ENCODE measurements at regions not wholly inside any gene's neighbourhood (a gene's known extent, or its start where the extent isn't known, plus 50 kb on each side); places are given as distances from the start of the nearest gene placed in this dataset.
"Not testable (repeated sequence)": the region's sequence is repeated elsewhere in the genome, so short reads cannot be mapped to it uniquely, and the experiment has no call there.

DNA sequence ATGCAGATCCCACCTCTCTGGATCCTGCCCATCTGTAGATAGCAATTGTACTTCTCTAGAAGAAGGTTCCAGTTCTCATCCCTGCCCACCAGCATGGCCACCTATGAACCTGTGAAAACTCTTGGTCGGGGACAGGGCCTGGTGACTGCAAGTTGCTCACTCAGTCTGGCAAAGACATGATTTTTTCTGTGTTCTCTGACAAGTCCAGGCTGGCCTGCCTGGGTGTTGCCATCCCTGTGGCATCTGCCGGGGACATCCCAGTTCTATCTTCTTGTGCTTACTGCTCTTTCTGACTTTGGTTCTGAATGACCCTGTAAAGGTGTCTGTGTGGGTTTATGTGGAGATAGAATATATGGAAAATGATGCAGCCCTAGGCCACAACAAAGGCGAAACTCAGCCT is 545.8 kb downstream of the INSC start:
- DNase-seq (ENCODE audit: low read depth), result no peak

DNA sequence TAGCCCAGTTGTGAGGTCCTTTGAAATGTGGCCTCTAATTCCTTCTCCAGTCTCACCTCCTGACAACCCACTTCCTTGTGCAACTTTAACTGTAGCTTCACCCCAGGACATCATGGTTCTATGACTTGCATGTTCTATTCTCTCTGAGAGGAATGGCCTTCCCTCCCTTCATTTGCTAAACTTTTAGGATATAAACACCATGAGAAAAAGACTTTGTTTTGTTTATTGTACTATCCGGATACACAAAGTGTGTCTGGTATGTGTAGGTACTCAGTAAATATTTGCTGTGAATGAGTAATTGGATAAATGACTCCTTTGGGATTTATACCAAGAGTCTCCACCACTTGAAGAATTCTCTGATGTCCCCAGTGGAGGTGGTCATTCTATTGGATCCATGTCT is 547.6 kb downstream of the INSC start:
- DNase-seq (ENCODE audit: low read depth), result no peak

- DNase-seq (ENCODE audit: low read depth), result no peak
Observed at GRCh38 chr11:15663777-15664218, 549.1 kb downstream of the INSC start.

DNA sequence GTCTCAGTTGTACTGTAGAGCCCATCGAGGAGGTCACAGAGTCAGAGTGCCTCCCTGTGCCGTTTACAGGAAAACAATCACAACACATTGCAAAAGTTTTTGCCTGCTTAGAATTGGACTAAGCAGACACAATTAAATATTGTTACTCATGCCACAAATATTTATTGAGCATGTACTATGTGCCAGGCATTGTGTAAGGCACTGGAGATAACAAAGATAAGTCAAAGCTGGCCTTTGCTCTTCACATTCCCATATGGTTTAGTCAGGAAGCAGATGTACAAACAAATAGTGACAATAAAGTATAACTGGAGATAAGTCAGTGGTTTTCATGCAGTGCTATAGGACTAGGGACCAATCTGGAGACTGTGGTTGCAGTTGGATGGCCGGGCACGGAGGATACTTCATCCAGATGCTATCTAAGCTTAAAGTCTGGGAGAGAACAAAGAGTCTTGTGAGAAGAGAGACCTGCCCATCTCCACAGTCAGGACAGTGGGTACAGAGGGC is 550.7 kb downstream of the INSC start:
- DNase-seq (ENCODE audit: low read depth), result no peak

GRCh38 chr11:15667127-15667725 is 552.5 kb downstream of the INSC start:
- no peak for DNase-seq (ENCODE audit: low read depth)

- no peak for DNase-seq (ENCODE audit: low read depth)
Observed at GRCh38 chr11:15668718-15669117, 554.0 kb downstream of the INSC start.

- no peak for DNase-seq (ENCODE audit: low read depth)
Observed at GRCh38 chr11:15670520-15671070, 555.9 kb downstream of the INSC start.

DNA sequence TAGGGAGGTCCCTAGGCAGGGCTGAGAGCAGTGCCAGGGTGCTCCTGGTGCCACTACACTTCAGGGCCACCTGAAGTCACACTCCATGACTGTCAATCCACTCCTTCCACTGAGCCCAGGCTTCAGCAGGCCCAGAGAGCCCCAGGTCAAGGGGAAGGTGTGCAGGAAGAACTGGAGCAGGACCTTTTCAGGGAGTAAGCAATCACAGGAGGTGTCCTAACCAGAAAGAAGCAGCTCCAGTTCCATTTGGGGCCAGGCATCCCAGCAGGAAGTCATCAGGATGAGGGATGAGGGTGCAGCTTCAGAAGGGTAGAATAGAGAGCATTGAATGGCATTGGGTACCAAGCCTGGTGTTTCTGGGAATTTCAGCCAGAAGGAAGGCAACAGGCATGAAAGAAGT is 556.5 kb downstream of the INSC start:
- DNase-seq (ENCODE audit: low read depth), result no peak

DNA sequence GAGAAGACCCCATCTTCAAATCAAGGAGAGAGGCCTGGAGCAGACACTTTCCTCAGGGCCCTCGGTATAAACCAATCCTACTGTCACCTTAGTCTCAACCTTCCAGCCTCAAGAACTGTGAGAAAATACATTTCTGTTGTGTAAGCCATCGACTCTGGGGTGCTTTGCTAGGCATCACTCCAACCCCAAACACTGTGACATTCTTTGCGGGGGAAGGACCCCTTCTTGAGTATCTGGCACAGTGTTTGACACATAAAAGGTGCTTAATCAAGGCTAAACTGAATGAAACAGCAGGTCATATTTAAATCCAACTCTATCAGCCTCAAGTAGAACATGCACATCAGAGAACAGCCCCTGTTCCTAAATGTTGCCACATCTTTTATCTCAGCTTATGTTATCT is 558.1 kb downstream of the INSC start:
- no peak for DNase-seq (ENCODE audit: low read depth)

DNA sequence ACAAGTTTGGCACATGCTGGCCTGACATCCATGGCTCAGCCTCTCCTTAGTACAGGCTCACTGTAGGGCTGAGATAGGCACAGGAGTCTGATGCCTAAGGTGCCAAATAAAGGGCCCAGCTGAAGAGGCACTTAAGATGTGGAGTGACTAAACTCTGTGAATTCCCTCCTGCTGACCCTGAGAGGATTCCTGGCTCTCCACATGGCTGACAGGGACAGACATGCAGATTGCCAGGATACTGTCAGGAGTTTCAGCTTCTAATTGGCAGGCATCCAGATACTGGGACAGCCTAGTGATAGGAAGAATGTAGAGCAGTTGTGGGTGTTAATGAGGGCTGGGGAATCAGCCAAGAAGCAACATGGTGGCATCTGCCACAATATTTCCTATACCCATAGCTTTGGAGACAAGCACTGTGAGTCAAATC is 558.7 kb downstream of the INSC start:
- DNase-seq (ENCODE audit: low read depth), result no peak

- DNase-seq (ENCODE audit: low read depth), result no peak
Observed at GRCh38 chr11:15674756-15675155, 560.0 kb downstream of the INSC start.

DNA sequence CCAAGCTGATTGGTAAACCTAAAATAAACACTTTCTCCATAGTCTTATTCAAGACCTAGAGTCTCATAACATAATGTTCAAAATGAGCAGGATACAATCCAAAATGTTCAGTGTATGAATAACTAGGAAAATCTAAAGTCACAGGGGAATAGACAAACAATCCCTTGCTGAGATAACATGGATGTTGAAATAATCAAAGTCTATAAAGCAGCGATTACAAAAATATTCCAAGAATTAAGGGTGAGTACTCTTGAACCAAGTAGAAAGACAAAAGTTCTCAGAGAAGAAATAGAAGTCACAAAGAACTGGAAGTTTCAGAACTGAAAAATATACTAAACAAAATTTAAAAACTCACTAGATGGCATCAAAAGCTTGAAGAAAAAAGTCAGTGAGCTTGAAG is 561.0 kb downstream of the INSC start:
- no peak for DNase-seq (ENCODE audit: low read depth)

DNA sequence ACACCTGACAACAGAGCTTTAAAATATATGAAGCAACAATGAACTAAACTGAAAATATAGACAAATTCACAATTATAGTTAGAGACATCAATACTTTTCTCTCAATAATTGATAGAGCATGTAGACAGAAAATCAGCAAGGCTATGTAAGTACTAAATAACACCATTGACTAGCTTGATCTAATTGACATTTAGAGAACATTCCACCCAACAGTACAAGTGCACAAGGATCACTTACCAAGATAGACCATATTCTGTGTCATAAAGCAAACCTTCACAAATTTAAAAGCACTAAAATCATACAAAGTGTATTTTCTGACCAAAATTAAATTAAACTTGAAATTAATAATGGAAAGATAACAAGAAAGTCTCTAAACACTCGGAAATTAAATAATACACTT is 562.5 kb downstream of the INSC start:
- no peak for DNase-seq (ENCODE audit: low read depth)

- no peak for DNase-seq (ENCODE audit: low read depth)
Observed at GRCh38 chr11:15683528-15683927, 568.8 kb downstream of the INSC start.

DNA sequence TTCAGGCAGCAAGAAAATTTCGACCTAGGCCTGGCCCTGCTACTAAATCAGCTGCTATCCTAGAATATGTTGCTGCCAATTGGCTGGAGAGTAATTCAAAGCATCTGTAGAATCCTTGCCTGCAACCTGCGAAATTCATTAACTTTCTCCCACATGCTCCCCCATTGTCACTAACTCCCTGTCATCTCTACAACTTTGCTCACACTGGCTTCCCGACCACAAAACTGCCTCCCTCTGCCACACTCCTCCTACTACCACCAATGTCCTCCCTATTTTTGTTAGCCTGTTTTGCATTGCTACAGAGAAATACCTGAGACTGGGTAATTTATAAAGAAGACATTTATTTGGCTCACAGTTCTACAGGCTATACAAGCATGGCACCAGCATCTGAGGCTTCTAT is 570.6 kb downstream of the INSC start:
- DNase-seq (ENCODE audit: low read depth), result no peak

DNA sequence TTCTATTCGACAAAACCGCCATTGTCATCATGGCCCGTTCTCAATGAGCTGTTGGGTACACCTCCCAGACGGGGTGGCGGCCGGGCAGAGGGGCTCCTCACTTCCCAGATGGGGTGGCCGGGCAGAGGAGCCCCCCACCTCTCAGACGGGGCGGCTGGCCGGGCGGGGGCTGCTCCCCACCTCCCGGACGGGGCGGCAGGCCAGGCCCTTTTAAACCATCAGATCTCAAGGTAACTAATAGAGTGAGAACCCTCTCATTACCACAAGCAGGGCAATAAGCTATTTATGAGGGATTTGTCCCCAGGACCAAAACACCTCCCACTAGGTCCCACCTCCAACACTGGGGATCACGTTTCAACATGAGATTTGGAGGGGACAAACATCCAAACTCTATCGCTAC is 571.5 kb downstream of the INSC start:
- not testable (repeated sequence) for DNase-seq (ENCODE audit: low read depth)

- DNase-seq (ENCODE audit: low read depth), result no peak
Observed at GRCh38 chr11:15687342-15687741, 572.6 kb downstream of the INSC start.

GRCh38 chr11:15688351-15688792 is 573.6 kb downstream of the INSC start:
- DNase-seq (ENCODE audit: low read depth), result no peak

- no peak for DNase-seq (ENCODE audit: low read depth)
Observed at GRCh38 chr11:15690320-15690719, 575.6 kb downstream of the INSC start.

DNA sequence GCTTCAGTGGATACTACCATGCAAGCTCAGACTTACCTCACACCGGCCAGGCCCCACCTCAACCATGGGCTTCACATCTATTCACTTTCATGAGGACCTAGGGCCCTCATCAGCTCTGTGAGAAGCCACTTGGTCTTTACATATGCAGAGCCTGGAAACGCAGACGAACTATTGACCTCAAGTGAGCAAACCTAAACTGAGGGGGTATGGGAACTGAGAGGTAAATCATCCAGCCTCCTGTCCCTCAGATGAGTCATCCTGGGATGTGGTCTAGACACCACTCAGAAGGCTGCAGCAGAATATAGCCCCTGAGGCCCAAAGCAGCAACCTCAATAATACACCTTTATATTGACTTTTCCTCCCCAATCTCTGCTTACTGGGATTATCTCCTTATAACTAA is 578.0 kb downstream of the INSC start:
- DNase-seq (ENCODE audit: low read depth), result no peak

DNA sequence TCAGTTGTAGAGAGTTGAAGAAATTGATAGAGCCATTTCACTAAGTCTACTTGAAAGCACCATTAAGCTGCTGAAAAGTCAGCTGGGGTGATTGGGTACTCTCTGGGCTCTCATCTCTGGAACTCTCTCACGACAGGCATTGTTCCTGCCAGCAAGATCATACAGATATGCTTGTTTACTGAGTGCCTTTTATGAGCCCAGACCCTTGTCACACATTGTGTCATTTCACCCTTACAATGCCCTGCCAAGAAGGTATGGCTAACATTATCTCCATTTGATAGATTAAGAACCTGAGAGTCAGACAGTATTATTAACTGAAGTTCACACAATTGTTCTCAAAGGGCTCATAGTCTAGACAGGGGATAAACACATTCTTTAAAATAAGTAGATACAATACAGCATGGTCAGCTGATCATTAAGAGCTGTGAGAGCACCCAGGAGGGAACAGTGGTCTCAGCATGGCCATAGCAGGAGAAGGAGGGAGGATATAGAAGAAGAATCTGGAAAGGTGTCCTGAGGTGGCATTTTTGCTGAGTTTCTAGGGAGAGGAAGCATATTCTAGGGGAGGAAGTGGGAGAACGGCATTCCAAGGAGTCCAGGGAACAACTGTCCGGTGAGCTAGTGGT is 580.5 kb downstream of the INSC start:
- no peak for DNase-seq (ENCODE audit: low read depth)

GRCh38 chr11:15696069-15696468 is 581.3 kb downstream of the INSC start:
- no peak for DNase-seq (ENCODE audit: low read depth)

DNA sequence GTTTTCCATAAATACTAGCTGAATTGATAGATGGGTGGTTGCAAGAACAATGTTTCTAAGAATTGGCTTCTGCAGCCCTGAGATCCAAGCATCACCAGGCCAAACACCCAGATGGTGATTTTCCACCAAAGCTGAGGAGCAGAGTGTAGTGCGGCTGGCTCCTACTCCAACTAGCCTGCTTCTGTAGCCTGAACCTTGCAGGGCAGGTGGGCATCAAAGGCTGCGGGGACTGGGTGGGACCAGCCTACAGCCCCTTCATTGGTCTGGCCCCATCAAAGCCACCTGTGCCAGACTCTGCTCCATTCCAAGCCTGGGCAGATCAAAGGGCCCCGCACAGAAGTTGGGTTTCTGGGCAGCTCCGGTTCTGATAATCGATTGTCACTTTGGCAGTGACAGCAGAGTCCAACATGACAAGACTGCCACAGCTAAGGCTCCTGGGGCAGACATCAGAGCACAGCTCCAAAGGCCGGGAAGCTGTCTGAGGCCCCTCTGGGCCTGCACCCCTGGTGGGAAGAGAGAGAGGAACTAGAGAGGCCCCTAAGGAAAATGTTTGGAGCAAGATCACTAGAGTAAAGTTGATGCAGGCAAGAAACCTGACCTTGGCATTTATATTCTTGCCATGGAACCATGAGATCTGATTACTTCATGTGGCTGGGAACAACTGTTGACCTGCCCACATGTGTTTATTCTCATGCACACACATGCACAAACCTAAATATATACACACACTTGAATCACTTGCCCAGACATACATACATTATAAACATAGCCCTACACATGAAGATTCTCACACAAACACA is 582.9 kb downstream of the INSC start:
- no peak for DNase-seq (ENCODE audit: low read depth)

Data from stimulated activated CD8-positive, alpha-beta memory T cell treated with anti-CD3 and anti-CD28 coated beads, Interleukin-4, amount 100 ng/mL, for 24 hours (primary cell).